ENCODE measurements at regions not wholly inside any gene's neighbourhood (a gene's known extent, or its start where the extent isn't known, plus 50 kb on each side); places are given as distances from the start of the nearest gene placed in this dataset.

DNA sequence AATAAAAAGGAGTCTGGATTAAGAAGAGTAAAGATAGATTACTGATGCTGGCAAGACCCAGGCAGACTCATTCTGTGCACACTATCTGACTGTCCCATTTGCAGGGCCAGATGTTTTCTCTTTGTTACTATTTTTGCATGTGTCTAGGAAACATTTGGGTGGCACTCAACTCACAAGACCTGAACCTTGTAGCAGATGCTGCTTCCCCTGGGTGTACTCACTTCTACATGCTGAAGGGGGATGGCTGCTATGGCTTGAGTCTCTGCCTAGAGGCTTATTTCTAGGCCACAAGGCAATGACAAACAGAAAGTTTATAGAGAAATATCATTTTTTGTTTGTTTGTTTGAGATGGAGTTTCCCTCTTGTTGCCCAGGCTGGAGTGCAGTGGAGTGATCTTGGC is 351.4 kb downstream of the FOXA2 start:
- TF ChIP-seq POLR2A (IDR thresholded peaks at IDR 0.05; ENCODE audit: low read length): no peak
- no peak for TF ChIP-seq GATA1 (IDR thresholded peaks at IDR 0.05; ENCODE audit: low read depth, low read length)

All from erythroblast (primary cell).